Activated CD8-positive, alpha-beta memory T cell treated with anti-CD3 and anti-CD28 coated beads for 36 hours (primary cell): ENCODE measurements at regions not wholly inside any gene's neighbourhood (a gene's known extent, or its start where the extent isn't known, plus 50 kb on each side); places are given as distances from the start of the nearest gene placed in this dataset.
"Not testable (repeated sequence)": the region's sequence is repeated elsewhere in the genome, so short reads cannot be mapped to it uniquely, and the experiment has no call there.

Experiments used
- CTCF ChIA-PET: fragments of 350-600 bp; sonication (Branson Sonifier 250); formaldehyde crosslinking; loops from one replicate; lab custom pipeline; 2021; ENCODE audit warnings: antibody characterized with exemption; lab: Charles Lee
- POLR2A ChIA-PET: fragments of 350-600 bp; sonication (Branson Sonifier 250); formaldehyde crosslinking; loops from one replicate; lab custom pipeline; 2021; ENCODE audit warnings: antibody characterized with exemption; lab: Charles Lee

DNA sequence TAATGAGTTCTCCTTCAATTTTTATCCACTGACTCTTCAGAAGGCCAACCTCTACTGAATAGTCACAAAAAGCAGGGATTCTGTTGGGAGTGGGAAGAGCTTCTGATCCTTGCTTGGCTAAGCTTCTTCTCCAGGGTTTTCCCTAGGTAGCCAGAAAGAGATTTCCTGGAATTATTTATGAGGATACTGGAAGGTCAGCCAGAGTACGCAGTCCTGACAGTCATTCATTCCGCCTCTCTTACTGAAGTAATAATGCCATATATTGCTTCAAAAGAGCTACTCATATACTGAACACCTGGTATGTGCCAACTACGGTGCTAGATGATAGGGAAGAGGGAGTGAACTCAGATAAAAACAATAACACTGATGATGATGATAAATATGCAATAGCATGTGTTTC is 116.1 kb downstream of the CCDC34 start:
- POLR2A ChIA-PET, result no interaction called here
- CTCF ChIA-PET, result no interaction called here

DNA sequence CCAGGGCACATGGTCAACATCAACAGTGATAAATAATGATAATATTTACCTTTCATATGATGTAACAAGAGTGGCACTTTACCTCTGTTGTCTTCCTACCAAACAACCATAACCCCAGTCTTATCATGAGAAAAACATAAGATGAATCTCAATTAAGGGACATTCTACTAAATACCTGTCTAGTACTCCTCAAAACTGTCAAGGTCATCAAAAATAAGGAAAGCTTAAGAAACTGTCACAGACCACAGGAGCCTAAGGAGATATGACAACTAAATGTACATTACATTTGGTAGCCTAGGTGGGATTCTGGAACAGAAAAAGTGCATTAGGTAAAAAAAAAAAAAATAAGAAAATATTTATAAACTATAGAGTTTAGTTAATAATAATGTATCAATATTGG is 118.1 kb downstream of the CCDC34 start:
- ChIA-PET POLR2A (no interaction called here), CTCF (no interaction called here)

DNA sequence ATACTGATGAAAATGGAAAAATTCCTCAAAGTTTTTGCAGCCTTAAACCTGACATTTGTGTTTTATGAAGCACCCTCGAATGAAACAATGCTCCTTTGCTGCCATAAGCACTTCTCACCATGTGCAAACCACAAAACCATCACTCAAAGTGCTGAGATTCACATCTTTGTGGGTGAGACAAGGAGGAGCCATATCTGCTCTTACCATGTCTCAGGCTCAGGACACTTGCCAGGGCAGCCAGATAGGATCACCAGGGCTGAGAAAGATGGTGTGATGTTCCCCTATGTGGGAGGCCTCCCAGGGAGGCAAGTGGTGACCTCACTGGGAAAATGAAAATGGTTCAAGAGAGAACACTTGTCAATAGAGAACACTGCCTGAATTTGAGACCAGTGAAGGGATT is 120.4 kb downstream of the CCDC34 start:
- CTCF ChIA-PET, result no interaction called here
- POLR2A ChIA-PET, result no interaction called here

DNA sequence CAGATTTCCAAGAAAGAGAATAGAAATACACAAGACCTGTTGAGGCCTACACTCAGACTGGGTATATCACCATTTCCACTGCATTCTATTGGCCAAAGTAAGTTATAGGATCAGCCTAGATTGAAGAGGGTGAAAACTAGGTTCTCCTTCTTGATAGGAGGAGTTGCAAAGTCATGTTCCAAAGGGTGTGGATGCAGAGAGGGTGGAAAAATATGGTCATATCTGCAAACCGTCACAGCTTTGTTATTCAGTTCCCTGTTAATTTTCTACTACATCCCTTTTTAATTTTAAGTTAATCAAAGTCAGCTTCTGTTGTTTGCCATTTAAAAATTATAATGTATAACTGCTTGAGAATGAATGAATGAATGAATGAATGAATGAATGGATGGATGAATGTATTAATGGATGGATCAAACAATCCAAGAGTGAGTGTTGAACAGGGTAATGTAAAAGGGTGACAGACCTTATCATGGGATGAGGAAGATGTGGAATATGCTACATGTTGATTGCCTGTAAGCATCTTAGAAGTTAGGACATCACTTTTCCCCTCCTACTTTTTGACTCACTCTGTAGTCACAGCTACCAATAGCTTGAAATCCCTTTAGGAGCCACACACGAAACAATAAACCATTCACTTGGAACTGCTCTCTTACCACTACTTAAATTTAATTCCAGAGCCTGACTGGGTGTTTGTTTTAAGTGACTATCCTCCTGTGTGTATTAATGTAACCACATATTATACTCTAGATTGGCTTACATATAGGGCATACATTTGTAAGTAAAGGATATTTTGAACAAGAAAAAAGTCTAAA is 121.5 kb downstream of the CCDC34 start:
- POLR2A ChIA-PET, result no interaction called here
- CTCF ChIA-PET, result no interaction called here

DNA sequence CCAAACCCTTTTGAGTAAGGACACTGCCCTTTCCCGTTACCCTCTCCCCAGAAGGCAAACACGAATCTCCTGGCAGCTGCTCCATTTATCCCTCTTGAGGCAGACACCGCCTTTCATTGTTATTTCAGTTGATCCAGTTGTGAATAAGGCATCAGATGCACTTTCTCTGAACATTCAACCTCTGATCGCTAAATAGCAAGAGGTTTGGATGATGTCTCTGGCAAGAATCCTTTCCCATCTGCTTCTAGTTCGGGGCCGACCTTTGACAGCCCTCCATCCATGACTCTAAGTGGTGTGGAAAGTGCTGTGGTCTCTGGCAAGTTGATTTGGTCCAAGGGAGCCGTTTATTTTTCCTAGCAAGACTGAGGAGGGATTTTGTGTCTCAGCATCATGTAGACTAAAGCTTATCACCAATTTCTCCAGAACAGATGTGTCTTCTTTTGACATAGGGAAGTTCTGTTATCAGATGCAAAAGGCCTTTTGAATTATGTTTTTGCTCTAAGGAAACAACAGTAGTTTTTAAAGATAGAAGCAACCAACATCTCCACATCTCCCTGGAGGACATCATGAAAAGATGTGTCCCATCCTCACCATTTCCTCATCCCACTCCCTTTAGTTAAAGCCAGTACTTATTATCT is 123.6 kb downstream of the CCDC34 start:
- POLR2A ChIA-PET, result no interaction called here
- CTCF ChIA-PET, result no interaction called here

DNA sequence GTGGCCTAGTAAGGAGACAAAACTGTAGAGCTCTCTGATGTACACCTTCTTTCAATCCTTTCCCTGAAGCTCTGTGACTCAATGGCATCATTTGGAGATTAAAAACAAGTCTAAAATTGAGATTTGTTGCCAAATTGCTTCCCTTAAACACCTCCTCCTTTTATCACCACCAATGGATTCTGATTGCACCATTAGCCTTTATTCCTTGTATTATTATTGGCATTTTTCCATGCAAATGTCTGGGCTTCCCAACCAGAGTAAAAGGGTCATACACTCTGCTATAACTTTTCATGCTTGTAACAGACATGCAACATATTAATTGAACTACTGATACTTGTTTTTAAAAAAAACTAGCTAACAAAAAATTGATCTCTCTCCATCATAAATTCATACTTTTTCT is 124.2 kb downstream of the CCDC34 start:
- ChIA-PET POLR2A (no interaction called here), CTCF (no interaction called here)

DNA sequence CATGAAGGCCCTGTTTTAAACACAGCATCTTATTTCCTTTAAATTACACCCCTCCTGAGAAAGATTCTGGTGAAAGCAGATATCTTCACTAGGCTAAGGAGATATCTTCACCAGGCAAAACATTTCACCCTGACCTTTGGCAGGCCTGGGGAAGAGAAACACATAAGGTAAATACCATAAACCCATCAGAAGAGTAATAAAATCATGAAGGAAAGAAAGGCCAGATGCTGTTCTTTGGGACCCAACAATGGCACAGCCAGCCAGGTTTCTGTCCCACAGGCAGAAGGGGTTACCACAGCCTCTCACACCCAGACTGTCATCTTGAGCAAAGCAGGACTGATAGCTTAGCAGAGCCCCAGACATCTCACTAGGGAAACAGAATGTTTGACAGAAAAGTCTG is 125.4 kb downstream of the CCDC34 start:
- POLR2A ChIA-PET, result no interaction called here
- CTCF ChIA-PET, result no interaction called here

DNA sequence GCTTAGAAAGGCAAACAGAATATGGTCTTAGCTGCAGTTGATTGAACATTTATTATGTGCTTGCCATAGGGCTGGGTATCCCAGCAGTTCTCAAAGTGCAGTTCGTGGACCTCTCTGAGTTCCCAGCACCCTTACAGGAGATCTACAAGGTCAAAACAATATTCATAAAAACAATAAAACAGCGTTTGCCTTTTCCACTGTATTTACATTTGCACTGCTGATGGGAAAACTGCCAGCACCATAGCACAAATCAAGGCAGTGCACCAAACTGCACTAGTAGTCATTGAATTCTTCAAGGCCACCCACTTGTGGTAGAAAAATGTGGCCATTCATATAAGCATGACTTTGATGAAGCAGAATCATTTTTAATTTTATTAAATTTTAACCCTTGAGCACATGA is 128.1 kb downstream of the CCDC34 start:
- ChIA-PET CTCF (no interaction called here), POLR2A (no interaction called here)

DNA sequence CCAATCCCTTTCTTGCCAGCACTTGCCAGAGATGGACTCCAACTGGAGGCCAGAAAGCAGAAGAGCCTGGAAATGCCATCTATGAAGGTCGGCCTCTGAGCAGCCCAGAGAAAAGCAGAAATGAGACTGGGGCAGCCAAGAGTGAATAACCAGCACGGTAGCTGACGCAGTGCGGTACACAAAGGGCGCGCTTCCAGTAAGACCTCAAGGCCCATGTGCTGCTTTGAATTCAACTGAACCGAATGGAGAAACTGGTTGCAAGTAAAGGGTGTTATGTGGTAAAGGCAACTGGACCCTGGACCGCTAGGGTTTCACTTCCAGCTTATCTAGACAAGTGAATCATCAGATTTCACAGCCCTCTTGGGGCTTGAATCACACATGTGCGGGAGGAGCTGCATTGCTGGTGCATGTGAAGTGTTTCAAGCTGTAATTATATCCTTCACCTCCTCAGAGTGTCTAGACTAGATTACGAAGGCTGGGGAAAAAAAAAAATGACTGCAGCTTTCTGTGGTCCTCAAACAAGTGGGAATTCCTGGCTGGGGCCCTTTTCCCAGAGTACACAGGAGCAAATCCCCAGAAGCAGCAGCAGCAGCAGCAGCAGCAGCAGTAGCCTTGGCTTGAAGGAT is 128.9 kb downstream of the CCDC34 start:
- ChIA-PET POLR2A (no interaction called here), CTCF (no interaction called here)

DNA sequence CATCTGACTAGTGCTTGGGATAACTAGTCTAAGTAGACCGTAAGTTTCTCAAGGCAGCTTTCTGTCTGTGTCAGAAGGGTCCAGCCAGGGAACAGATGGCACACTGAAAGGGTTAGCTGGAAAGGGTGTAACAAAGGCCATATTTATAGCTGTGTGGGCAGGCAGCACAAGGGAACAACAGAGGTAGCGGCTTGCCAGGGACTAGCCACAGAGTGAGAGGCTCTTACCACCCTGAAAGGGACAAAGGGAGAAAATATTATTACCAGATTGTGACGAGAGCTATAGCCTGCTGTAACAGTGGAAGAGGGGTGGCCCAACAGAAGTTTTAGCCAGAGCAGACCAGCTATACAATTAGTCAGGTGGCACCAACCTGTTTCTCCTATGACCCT is 129.4 kb downstream of the CCDC34 start:
- CTCF ChIA-PET, result no interaction called here

DNA sequence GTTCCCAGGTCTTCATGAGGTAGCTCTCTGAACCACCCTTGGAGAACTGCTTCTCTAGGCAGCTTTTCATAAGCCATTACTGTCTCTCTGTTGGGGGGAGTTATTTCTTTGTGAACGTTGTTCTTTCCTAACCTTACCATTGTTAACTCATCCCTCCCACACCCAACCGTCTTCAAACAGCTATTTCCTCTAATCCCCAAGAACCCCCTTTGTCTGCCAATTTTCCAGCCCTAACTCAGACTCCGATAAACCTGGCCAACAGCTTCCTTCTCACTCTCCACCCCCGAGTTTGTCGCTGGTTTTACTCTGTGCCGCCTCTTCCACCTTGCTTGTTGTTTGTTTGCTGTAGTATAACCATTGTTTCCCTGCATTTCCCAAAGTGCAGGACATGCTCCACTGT is 131.5 kb downstream of the CCDC34 start:
- ChIA-PET CTCF (no interaction called here), POLR2A (no interaction called here)

More for the DNA sequence above, 129.4 kb downstream of the CCDC34 start:
- POLR2A ChIA-PET, result no interaction called here

DNA sequence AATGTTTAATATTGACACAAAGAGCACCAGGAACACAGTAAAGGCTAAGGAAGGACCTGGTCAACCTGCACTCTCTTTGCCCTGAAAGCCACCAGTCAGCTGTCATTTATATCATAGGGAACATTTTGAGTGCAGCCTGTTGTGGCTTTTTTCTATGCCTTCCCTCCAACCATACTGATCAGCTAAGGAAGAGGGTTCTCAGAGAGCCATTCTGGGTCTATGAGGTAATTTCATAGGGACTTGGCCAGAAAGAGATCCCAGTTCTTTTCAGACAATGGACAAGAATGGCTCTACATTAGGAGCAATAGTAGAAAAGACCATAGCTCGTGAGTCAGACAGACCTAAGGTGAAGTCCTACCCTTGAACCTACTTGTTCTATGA is 132.8 kb downstream of the CCDC34 start:
- ChIA-PET CTCF (no interaction called here), POLR2A (no interaction called here)

DNA sequence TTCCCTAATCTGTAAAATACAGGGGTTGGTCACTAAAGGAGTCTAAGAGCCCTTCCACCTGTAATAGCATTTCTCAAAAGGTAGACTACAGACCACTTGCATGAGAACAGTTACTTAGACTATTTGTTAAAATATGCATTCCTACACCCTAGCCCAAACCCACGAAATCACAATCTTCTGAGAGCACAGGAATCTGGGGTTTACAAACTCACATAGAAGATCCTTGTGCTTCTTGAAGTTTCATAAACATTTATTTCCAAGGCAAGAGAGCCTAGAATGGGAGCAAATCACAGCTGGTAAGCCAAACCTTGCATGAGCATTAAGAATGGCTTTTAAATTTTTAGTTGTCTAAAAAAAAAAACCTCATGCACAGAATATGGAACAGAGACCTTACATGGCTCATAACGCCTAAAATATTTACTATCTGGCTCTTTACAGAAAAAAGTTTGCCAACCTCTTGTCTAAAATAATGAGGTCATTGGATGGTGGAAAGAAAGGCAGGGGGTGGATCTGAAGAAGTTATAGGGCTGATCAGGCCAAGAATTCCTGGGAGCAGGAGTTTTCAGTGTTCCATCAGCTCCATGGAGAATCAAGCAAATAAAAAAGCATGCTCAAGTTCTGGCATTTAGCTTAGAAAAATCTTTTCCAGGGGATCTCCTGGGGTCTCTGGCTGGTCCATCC is 133.4 kb downstream of the CCDC34 start:
- CTCF ChIA-PET, result no interaction called here
- POLR2A ChIA-PET, result no interaction called here

DNA sequence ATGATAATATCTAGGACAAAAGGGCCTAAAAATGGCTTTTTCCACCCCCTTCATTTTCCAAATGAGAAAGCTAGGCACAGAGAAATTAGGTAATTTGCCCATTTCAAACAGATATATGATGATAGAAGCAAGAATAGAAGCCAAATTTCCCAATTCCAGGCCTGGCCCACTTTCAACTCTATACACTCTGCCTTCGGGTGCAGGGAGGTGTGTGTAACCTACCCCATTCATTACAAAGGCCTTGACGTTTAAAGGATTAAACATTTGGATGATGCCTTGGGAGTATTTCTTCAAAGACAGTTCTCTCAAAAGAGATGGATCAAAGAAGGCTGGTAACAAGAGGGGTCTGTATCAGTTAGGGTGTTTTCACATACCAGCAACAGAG is 134.1 kb downstream of the CCDC34 start:
- ChIA-PET CTCF (interaction anchor here (1.2 kb wide), 1 partner anchor 15 kb away, joined by 4 read pairs; no protein-coding TSS in a partner anchor), POLR2A (no interaction called here)

DNA sequence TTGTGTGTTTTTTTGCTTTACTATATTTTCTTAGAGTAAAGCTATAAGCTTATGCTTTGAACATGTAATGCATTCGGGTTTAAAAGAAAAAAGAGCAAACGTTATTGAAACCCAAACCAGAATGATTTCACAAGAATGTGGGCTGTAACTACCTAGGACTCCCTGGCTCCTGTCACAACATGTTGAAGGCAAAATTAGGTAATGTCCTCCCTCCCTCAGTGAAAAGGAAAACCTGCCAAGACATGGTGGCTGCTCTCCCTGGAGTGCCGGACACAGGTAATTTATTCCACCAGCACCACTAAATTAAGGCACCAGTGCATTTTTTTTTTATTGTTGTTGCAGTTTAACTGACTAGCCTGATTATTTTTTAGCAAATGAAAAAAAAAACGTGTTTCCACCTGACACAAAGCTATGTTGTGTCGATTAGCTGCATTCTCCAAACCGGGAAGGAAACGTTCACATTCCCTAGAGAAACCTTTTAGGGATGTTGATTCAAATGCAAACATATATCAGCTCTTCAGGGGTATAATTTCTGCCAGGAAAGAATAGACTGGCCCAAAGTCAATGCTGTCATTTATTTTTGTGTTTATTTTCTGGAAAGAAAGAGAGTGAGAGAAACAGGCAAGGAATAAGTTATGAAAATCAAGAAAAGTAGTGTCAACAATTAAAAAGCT is 134.6 kb downstream of the CCDC34 start:
- CTCF ChIA-PET, result interaction anchor here (1.2 kb wide), 1 partner anchor 14 kb away, joined by 4 read pairs; no protein-coding TSS in a partner anchor

DNA sequence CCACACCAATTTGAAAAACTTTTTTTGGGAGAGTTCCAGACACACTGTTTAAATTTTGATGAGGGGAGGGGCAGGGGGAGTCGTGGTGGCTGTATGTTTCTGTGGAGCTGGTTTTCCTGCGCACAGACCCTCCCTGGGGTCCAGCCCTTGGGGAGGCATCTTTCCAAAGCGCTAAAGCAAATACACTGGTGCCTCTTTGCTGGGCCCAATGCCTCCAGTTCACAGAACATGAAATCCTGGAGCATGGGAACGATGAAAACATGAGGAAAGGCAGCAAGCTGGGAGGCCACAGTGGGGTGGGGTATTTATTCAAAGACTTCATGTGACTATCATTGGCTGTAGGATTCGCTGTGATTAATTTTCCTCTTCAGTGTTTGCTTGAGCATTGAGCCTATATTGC is 135.3 kb downstream of the CCDC34 start:
- ChIA-PET POLR2A (no interaction called here), CTCF (interaction anchor here (1.2 kb wide), 1 partner anchor 14 kb away, joined by 4 read pairs; no protein-coding TSS in a partner anchor)

More for the DNA sequence above, 134.6 kb downstream of the CCDC34 start:
- POLR2A ChIA-PET, result no interaction called here

DNA sequence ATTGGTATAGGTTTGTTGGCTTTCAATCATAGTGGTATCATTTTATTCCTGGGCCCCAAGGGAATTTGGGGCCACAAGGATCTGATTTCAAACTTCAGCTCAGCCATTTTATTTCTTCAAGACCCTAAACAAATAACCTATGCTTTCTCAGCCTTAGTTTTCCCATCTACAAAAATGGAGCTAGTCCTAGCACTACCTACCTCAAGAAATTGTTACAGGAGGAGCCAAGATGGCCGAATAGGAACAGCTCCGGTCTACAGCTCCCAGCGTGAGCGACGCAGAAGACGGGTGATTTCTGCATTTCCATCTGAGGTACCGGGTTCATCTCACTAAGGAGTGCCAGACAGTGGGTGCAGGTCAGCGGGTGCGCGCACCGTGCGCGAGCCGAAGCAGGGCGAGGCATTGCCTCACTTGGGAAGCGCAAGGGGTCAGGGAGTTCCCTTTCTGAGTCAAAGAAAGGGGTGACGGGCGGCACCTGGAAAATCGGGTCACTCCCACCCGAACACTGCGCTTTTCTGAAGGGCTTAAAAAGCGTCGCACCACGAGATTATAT is 143.5 kb downstream of the CCDC34 start:
- CTCF ChIA-PET, POLR2A ChIA-PET: not testable (repeated sequence)

DNA sequence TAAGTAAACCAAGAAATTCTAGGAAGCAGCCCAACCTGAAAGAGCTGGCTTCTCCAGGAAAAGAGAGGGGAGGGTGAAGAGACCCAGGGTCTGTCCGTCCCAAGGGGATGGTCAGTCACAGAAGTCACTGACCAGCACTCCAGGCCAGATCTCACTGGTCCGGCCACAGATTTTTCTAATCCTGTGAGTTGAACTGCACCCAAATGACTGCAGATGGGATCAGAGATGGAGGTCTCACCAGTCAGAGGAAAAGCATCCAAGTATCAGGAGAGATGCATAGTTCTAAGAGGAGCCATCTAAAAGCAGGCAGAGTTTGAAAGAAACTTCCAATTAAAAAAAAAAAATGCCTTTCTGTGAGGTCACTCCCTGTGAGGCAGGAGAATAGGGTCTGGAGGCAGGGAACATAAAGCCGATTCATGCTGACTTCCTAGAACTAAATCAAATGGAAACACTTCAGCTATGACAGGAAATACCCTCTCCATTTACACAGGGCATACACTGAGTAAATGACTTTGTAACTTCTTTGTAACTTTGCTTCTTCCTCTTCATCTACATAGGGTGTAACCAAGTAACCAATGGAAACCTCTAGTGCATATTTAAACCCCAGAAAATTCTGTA is 144.5 kb downstream of the CCDC34 start:
- ChIA-PET POLR2A (no interaction called here), CTCF (no interaction called here)

DNA sequence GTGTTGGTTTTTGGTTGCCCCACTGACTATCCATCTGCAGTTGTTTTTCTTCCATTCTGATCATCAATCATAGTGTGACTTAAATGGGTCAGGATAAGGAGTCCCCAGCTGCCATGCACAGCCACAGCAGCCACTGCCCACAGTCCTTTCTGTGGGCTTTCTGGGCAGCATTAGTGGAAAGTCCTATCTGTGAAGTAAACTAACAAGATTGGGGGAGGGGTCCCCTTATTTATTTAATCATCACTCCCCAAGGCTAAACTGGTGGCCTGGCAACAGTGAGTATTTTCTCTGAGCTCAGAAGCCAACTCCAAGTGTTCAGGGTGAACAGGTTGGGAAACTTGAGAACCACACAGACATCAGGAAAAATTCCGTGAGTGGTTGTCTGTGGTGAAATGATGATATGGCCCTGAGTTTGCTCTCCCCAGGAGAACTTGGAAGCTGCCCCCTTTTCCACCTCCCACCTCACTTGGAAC is 145.0 kb downstream of the CCDC34 start:
- CTCF ChIA-PET, result no interaction called here
- POLR2A ChIA-PET, result no interaction called here
